GM19452 (cell line): ENCODE measurements at regions not wholly inside any gene's neighbourhood (a gene's known extent, or its start where the extent isn't known, plus 50 kb on each side); places are given as distances from the start of the nearest gene placed in this dataset.

Experiments used
- ATAC-seq: cut with Tn5 transposase; IDR thresholded peaks from one replicate; pipeline ENCODE4 v1.9.1; 2021; ENCODE audit not compliant: unreplicated experiment

DNA sequence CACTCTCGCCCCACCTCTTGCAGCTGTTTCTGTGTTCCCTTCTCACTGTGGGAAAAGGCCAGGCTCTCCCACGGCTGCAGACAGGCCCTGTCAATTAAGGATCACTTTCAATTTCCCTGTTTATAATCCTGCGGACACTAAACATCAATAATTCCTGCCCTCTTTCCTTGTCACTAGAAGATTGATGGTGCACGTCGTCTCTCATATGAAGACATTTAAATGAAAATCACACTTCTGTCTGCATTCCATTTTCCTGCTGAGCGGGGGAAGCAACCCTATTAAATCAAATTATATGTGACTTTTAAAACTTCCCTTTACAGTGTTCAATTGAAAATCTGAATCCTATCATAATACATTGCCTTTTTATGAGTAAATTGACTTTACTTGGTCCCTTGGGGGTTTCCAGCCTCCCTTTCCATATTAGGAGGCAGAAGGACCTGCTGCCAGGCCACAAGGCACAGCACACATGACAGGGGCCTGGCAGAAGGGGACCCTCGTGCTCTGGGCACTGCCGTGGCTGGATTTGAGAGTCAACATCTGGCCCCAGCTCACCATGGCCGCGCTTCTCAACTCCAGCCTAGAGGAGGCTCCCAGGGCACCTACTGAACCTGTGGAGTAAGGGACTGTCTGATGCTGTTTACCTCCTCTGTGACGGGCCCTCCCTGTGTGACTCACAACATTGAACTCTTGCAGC, 311.0 kb upstream of the IRX4 start:
- no peak for ATAC-seq

- ATAC-seq: no peak
Measured at GRCh38 chr5:2193142-2193541, 310.4 kb upstream of the IRX4 start.

DNA sequence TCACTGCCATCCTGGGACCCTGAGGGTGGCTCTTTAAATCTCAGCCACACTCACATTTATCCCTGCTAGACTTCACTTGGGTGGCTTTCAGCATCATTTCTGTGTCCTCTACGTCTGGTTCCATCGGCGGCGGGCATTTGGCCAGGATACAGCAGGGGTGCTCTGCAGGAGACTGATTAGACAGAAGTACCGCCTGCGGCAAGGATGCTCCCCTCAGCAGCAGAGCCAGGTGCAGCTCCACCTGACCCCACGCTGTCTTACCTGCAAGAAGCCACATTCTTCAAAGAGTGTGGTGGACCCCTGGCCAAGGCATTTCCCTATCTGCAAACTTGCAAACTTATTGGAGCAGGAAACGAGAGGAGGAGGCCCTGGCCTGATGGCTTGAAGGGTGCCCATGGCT, 309.8 kb upstream of the IRX4 start:
- ATAC-seq: no peak

DNA sequence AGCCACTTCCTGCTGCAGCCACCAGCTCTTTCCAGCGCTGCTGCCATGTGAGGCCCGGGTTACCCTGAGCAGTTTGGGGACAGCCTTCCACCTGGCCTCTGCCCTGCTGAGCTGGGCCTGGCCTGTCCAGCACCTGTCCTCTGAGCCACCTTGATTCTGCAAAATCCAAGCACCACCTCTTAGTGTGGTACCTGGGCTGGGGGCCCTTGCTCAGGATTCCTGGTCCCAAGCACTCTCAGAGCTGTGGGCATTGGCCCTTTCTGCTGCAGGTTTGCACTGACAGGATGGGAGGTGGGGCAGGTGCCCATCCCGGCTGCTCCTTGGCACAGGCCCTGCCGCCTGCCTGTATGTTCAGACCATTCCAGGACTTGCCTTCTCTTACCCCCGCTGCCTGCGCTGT, 309.2 kb upstream of the IRX4 start:
- no peak for ATAC-seq

GRCh38 chr5:2190549-2190948, 307.8 kb upstream of the IRX4 start:
- ATAC-seq: no peak

DNA sequence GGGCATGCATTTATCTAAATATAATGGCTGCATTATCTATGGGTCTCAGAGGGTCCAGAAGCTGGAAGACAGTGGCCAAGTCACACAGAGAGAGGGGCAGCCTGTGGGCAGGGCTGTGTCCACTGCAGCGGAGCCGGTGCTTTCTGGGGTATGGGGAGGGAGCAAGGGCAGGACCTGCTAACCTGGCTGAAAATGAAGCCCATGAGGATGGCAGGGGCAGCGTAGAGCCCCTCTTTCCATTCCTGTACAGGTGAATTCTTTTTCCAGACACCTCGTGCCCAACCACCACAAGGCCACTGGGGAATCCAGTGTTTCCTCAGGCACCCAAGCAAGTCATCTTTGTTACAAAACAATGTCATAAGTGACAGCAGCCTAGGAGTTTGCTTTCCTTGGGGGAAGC, 305.9 kb upstream of the IRX4 start:
- no peak for ATAC-seq

DNA sequence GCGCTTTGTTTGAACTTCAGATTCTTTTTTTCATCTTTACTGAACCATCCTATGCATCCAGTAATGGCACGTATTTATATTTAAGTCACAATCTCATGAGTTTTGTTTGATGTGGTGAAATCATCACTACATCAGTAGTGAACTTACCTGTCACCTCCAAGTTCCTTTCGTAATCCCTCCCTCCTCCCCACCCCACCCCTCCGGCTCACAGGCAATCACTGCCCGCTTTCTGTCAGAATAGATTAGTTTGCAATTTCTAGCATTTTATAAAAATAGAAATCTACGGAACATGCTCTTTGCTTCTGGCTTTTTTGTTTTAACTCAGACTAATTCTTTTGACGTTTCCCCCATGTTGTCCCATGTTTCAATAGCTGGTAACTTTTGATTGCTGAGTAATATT, 305.4 kb upstream of the IRX4 start:
- ATAC-seq: no peak

DNA sequence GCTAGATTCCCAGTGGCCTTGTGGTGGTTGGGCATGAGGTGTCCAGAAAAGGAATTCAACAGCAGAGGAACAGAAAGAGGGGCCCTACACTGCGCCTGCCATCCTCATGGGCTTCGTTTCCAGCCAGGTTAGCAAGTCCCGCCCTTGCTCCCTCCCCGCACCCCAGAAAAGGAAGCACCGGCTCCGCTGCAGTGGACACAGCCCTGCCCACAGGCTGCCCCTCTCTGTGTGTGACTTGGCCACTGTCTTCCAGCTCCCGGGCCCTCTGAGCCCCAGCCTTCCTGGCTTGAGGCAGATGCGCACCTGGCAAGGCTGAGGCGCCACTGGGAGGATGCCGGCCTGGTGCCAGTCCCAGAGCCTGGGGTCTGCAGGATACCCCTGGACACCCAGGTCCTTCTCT, 305.0 kb upstream of the IRX4 start:
- no peak for ATAC-seq

GRCh38 chr5:2187156-2187555, 304.4 kb upstream of the IRX4 start:
- ATAC-seq: no peak

- no peak for ATAC-seq
Measured at GRCh38 chr5:2186472-2187015, 303.8 kb upstream of the IRX4 start.

- ATAC-seq: no peak
Measured at GRCh38 chr5:2185646-2186471, 303.1 kb upstream of the IRX4 start.

GRCh38 chr5:2184563-2185540, 302.1 kb upstream of the IRX4 start:
- no peak for ATAC-seq

- no peak for ATAC-seq
Measured at GRCh38 chr5:2184026-2184366, 301.3 kb upstream of the IRX4 start.

DNA sequence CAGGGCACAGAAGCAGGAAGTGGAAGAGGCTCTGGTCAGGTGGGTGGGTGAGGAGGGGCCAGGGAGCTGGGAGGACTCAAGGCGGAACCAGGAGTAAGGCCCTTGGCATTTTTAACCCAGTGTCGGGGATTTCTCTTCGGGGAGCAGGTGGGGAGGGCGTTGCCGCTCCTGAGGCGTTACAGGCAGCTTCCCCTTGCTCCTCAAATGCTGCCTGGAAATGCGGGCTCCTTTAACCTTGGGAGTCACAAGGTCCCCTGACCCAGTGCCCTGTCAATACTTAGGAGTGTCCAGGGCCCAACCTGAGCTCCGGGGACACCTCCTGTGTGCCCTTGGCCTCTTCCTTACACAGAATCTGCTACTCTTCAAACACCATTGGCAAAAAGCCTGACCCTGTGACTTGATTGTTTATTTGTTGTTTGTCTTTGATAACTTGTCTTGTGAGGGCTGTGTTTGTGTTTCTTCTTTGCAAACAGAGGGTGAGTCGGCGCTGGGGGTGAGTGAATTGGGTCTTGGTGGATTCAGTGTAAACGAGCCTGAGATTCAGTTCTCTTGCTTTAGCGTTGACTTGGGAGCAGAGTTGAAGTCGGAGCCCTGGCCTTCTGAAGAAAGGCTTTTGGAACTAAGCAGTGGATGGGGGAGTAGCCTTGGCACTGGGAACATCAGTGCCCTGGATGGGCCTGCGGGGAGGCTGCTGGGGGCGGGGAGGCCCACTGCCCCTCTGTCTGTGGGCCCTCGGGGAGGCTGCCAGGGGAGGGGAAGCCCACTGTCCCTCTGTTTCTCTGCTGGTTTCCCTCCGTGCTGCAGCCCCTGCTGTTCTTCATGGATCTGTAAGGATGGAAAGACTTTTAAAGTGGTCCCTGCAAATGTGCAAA, 300.7 kb upstream of the IRX4 start:
- no peak for ATAC-seq

- no peak for ATAC-seq
Measured at GRCh38 chr5:2182020-2182419, 299.3 kb upstream of the IRX4 start.

DNA sequence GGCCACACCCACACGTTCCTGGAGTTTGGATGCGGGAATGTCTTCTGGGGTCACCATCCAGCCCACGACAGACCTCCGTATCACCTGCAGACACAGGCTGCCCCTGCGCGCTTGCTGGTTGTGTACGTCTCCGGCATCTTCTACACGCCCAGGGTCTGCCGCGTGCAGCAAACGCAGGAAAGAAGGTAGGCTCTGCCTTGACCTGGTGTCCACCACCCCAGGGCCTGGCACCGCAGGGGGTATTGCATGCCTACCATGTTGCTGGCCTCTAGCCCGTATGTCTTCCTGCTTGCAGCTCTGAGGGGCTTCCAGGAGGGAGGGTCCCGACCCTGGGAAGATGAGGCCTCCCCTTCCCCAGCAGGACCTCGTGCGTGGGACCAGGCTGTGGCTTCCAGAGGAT, 298.8 kb upstream of the IRX4 start:
- ATAC-seq: no peak

- no peak for ATAC-seq
Measured at GRCh38 chr5:2181149-2181548, 298.4 kb upstream of the IRX4 start.

DNA sequence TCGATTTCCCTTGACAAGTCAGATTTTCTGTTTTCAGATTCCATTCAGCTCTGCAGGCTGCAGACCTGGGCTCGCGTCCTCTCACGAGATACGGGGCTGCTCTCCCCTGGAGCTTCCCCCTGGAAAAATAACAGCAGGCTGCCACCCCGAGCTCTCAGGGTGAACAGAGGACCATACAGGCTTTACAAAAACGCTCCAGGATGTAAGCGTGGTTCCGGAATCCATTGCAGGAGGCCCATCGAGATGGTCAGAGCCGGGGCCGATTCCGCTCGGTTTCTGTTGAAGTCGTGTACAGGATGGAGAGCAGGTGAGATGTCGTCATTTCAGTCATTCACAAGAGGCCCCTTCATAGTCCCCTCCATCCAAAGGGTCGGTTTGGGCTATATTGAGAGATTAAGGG, 297.7 kb upstream of the IRX4 start:
- ATAC-seq: no peak

- ATAC-seq: no peak
Measured at GRCh38 chr5:2179861-2180260, 297.1 kb upstream of the IRX4 start.

- ATAC-seq: no peak
Measured at GRCh38 chr5:2178528-2178927, 295.8 kb upstream of the IRX4 start.
